Mesothelial cell of epicardium (in vitro differentiated cells): ENCODE measurements at regions not wholly inside any gene's neighbourhood (a gene's known extent, or its start where the extent isn't known, plus 50 kb on each side); places are given as distances from the start of the nearest gene placed in this dataset.

Source experiments
- DNase-seq, 2 experiments: peaks; one replicate each; pipeline ENCODE4 v3.0.0; 2021; ENCODE audit warnings: low spot score in 2 of 2; ENCODE audit not compliant: unreplicated experiment in 2 of 2
- H3K27ac Mint-ChIP-seq: 2 replicates; pipeline ENCODE4 v1.8.0; 2021; ENCODE audit warnings: mixed read lengths
- H3K27me3 Mint-ChIP-seq: 2 replicates; pipeline ENCODE4 v1.8.0; 2021; ENCODE audit warnings: low read depth, mixed read lengths
- H3K36me3 Mint-ChIP-seq: 2 replicates; pipeline ENCODE4 v1.8.0; 2021; ENCODE audit warnings: mixed read lengths
- H3K4me1 Mint-ChIP-seq: 2 replicates; pipeline ENCODE4 v1.8.0; 2021; ENCODE audit warnings: mixed read lengths
- H3K4me3 Mint-ChIP-seq: 2 replicates; pipeline ENCODE4 v1.8.0; 2021; ENCODE audit warnings: mild to moderate bottlenecking, moderate library complexity, mixed read lengths
- H3K9me3 Mint-ChIP-seq: 2 replicates; pipeline ENCODE4 v1.8.0; 2021; ENCODE audit warnings: mixed read lengths
- CTCF ChIP-seq: fragments of 200-600 bp; sonication (generic); IDR thresholded peaks from one replicate; pipeline ENCODE4 v1.5.0; 2021; ENCODE audit warnings: antibody characterized with exemption; ENCODE audit not compliant: unreplicated experiment

DNA sequence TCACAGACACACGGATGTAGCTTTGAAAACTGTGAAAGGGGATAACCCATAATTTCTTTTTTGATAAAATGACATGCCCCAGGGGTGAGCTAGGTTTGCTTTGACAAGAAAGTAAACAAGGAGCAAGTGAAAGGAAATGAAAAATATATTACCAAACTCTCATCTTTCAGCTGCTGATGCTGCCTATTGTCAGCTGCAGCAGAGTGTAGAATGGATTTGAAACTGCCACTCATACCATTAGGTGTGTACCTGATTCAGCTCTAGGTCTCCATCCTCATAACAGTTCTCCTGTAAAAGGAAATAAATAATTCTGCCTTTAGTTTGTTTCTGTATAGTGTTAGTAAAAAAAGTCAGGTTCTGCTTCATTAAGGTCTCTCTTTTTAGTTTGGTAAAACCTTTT is 415.1 kb upstream of the MARCKS start:
- no peak overlapping the region for H3K4me3 Mint-ChIP-seq
- DNase-seq, result no peak
- H3K27ac Mint-ChIP-seq, result no peak overlapping the region

DNA sequence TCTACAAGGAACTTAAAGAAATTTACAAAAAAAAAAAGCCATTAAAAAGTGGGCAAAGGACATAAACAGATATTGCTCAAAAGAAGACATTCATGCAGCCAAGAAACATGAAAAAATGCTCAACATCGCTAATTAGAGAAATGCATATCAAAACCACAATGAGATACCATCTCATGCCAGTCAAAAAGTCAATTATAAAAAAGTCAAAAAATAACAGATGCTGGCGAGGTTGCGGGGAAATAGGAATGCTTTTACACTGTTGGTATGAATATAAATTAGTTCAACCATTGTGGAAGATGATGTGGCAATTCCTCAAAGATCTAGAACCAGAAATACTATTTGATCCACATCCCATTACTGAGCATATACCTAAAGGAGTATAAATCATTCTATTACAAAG is 411.9 kb upstream of the MARCKS start:
- TF ChIP-seq CTCF, result no peak
- no peaks in the 10 kb centered on the region for H3K27me3 Mint-ChIP-seq
- peaks cover 17% of the 10 kb centered on the region for H3K4me1 Mint-ChIP-seq
- H3K9me3 Mint-ChIP-seq, result peaks cover 9% of the 10 kb centered on the region
- no peak for DNase-seq
- no peak overlapping the region for H3K4me3 Mint-ChIP-seq
- H3K36me3 Mint-ChIP-seq, result no peaks in the 10 kb centered on the region
- no peak overlapping the region for H3K27ac Mint-ChIP-seq

More for the DNA sequence above, 415.1 kb upstream of the MARCKS start:
- TF ChIP-seq CTCF, result no peak
- Mint-ChIP-seq H3K4me1 (peaks cover 3% of the 10 kb centered on the region), H3K27me3 (no peaks in the 10 kb centered on the region), H3K36me3 (no peaks in the 10 kb centered on the region), H3K9me3 (peaks cover 14% of the 10 kb centered on the region)

DNA sequence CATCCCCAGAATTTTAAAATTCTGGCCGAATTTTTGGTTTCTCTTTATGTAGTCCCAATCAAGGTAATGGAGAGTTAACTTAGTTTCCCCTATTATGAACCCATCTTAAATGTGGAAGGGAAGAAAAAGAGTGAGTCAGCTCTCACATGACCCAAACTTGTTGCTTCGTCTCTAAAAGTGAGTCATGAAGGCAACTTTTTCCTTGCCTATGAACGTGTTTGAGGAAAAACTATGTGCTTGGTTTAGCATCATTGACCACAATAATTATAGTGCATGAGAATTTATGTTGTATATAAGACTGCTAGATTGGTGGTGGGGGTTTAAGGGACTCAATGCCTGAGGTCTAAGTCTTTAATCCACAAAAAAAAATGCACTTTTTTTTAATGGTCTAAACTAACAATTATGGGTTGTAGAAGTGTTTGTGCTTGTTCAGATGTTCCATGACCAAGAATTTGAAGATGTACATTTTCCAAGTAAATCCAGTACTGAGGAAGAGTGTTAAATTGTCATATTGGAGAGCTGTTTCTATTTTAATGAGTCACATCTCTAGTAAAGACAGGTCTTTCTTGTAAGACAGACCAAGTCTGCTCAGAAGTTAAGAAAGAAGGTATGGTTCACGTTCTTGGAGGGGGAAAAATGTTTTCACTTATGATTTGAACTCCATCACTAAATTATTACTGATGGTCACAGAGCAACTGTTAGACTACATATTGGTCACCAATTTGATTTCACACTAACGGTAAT is 409.9 kb upstream of the MARCKS start:
- no peaks in the 10 kb centered on the region for H3K36me3 Mint-ChIP-seq
- H3K27ac Mint-ChIP-seq, result peak overlapping the region; percentile 7
- no peak for DNase-seq
- TF ChIP-seq CTCF, result no peak
- H3K9me3 Mint-ChIP-seq, result peaks cover 9% of the 10 kb centered on the region
- H3K27me3 Mint-ChIP-seq, result no peaks in the 10 kb centered on the region
- no peak overlapping the region for H3K4me3 Mint-ChIP-seq
- peaks cover 22% of the 10 kb centered on the region for H3K4me1 Mint-ChIP-seq

DNA sequence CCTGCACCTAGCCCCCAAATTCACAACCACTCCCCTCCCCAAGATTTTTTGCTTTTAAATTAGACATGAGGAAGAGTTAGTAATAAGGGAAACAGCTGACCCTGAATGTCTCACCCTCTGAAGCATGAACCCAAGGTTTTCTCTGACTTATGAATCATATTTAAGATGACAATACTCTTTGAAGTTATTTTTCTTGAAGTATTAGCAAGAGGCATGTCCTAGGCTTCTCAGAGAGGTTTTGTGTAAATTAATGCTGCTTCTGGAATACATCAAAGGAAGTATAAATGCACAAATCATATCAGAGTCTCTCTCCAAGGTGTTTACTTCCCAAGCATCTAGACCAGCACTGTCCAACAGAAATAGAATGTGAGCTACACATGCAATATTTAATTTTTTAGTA is 408.1 kb upstream of the MARCKS start:
- H3K4me3 Mint-ChIP-seq, result no peak overlapping the region
- H3K4me1 Mint-ChIP-seq, result peaks cover 25% of the 10 kb centered on the region
- H3K27ac Mint-ChIP-seq, result peak overlapping the region; percentile 74
- DNase-seq, result no peak
- no peaks in the 10 kb centered on the region for H3K27me3 Mint-ChIP-seq
- TF ChIP-seq CTCF, result no peak
- no peaks in the 10 kb centered on the region for H3K36me3 Mint-ChIP-seq
- peaks cover 9% of the 10 kb centered on the region for H3K9me3 Mint-ChIP-seq

- peak overlapping the region; percentile 74 for H3K27ac Mint-ChIP-seq
- H3K4me1 Mint-ChIP-seq, result peaks cover 27% of the 10 kb centered on the region
- H3K4me3 Mint-ChIP-seq, result no peak overlapping the region
- no peaks in the 10 kb centered on the region for H3K36me3 Mint-ChIP-seq
- no peaks in the 10 kb centered on the region for H3K27me3 Mint-ChIP-seq
- peaks cover 4% of the 10 kb centered on the region for H3K9me3 Mint-ChIP-seq
- no peak for DNase-seq
- no peak for TF ChIP-seq CTCF
These were observed 407.1 kb upstream of the MARCKS start for GRCh38 chr6:113450061-113450465.
